CD8-positive, alpha-beta memory T cell (primary cell): ENCODE measurements at regions not wholly inside any gene's neighbourhood (a gene's known extent, or its start where the extent isn't known, plus 50 kb on each side); places are given as distances from the start of the nearest gene placed in this dataset.
"Not testable (repeated sequence)": the region's sequence is repeated elsewhere in the genome, so short reads cannot be mapped to it uniquely, and the experiment has no call there.

Experiments used
- CTCF ChIA-PET: fragments of 350-600 bp; sonication (Branson Sonifier 250); formaldehyde crosslinking; loops from one replicate; lab custom pipeline; 2021; ENCODE audit warnings: antibody characterized with exemption; lab: Charles Lee
- POLR2A ChIA-PET: fragments of 350-600 bp; sonication (Branson Sonifier 250); formaldehyde crosslinking; loops from one replicate; lab custom pipeline; 2021; ENCODE audit warnings: antibody characterized with exemption; lab: Charles Lee
- DNase-seq, 5 donors: peaks; one replicate each; pipeline versions ENCODE4 v3.0.0 to v3.0.0-alpha.2; 2020 to 2022; ENCODE audit warnings: mixed read lengths in 1 of 5
- H3K27ac ChIP-seq: one replicate; pipeline ENCODE4 v1.7.0; 2013; ENCODE audit warnings: low read depth, mild to moderate bottlenecking, low read length, moderate library complexity
- H3K27me3 ChIP-seq: 2 replicates; pipeline ENCODE4 v1.7.0; 2013; ENCODE audit warnings: low read length, mild to moderate bottlenecking; ENCODE audit not compliant: insufficient read depth, poor library complexity, severe bottlenecking
- H3K36me3 ChIP-seq: 2 replicates; pipeline ENCODE4 v1.7.0; 2013; ENCODE audit warnings: mild to moderate bottlenecking, low read length, moderate library complexity; ENCODE audit not compliant: insufficient read depth
- H3K4me1 ChIP-seq: 2 replicates; pipeline ENCODE4 v1.7.0; 2013; ENCODE audit warnings: mild to moderate bottlenecking, low read length, moderate library complexity; ENCODE audit not compliant: insufficient read depth
- H3K4me3 ChIP-seq: 2 replicates; pipeline ENCODE4 v1.7.0; 2013; ENCODE audit warnings: mild to moderate bottlenecking, low read length
- H3K9me3 ChIP-seq: 2 replicates; pipeline ENCODE4 v1.7.0; 2013; ENCODE audit warnings: mild to moderate bottlenecking, low read length
- H3K27ac Mint-ChIP-seq, 8 donors: one replicate each; pipeline ENCODE4 v1.8.0; 2020 to 2021; ENCODE audit warnings: mixed read lengths in 8 of 8, mild to moderate bottlenecking in 6 of 8, inconsistent platforms in 3 of 8, moderate library complexity in 3 of 8
- H3K27me3 Mint-ChIP-seq, 2 donors: one replicate each; pipeline ENCODE4 v1.8.0; 2020 to 2021; ENCODE audit warnings: mixed read lengths in 2 of 2, mild to moderate bottlenecking in 1 of 2, moderate library complexity in 1 of 2
- H3K36me3 Mint-ChIP-seq, 3 donors: one replicate each; pipeline ENCODE4 v1.8.0; 2020 to 2021; ENCODE audit warnings: mixed read lengths in 3 of 3, inconsistent platforms in 1 of 3, mild to moderate bottlenecking in 1 of 3
- H3K4me1 Mint-ChIP-seq, 3 donors: one replicate each; pipeline ENCODE4 v1.8.0; 2020 to 2021; ENCODE audit warnings: mixed read lengths in 3 of 3, inconsistent platforms in 1 of 3, mild to moderate bottlenecking in 1 of 3
- H3K4me3 Mint-ChIP-seq, 7 donors: one replicate each; pipeline ENCODE4 v1.8.0; 2020 to 2021; ENCODE audit warnings: mixed read lengths in 7 of 7, mild to moderate bottlenecking in 6 of 7, moderate library complexity in 4 of 7, inconsistent platforms in 2 of 7
- H3K9me3 Mint-ChIP-seq, 5 donors: one replicate each; pipeline ENCODE4 v1.8.0; 2020 to 2022; ENCODE audit warnings: mixed read lengths in 5 of 5, mild to moderate bottlenecking in 3 of 5, moderate library complexity in 2 of 5, inconsistent platforms in 1 of 5

DNA sequence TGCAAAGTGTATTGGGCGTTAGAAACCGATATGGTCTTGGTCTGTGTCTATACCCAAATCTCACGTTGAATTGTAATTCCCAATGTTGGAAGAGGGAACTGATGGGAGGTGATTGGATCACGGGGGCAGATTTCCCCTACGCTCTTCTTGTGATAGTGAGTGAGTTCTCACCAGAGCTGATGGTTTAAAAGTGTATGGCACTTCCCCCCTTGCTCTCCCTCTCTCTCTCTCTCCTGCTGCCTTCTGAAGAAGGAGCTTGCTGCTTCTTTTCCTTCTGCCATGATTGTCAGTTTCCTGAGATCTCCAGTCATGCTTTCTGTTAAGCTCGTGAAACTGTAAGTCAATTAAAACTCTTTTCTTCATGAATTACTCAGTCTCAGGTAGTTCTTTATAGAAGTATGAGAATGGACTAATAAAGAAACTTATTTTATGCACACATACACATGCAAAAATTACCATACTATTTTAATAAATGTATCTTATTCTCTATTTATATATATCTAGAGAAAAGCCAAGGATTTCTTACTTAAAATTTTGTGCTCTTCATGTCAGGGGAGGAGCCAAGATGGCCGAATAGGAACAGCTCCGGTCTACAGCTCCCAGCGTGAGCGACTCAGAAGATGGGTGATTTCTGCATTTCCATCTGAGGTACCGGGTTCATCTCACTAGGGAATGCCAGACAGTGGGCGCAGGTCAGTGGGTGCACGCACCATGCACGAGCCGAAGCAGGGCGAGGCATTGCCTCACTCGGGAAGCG is 1891.0 kb upstream of the FLRT2 start:
- Histone ChIP-seq H3K9me3 (no peaks in the 10 kb centered on the region), H3K27me3 (no peaks in the 10 kb centered on the region), H3K4me3 (no peak overlapping the region), H3K36me3 (no peaks in the 10 kb centered on the region), H3K4me1 (no peaks in the 10 kb centered on the region), H3K27ac (no peak overlapping the region)
- POLR2A ChIA-PET, result no interaction called here
- peaks cover 3 to 14% (median 9%) of the 10 kb centered on the region in 5 donors for H3K9me3 Mint-ChIP-seq
- CTCF ChIA-PET, result no interaction called here
- H3K27ac Mint-ChIP-seq, result no peak overlapping the region
- H3K27me3 Mint-ChIP-seq, result peaks cover 0 to 1% of the 10 kb centered on the region in 2 donors
- DNase-seq, result no peak
- no peaks in the 10 kb centered on the region for H3K36me3 Mint-ChIP-seq
- no peaks in the 10 kb centered on the region for H3K4me1 Mint-ChIP-seq
- H3K4me3 Mint-ChIP-seq, result no peak overlapping the region

- H3K9me3 ChIP-seq, POLR2A ChIA-PET, H3K36me3 ChIP-seq, H3K27ac ChIP-seq, H3K27ac Mint-ChIP-seq, H3K4me3 ChIP-seq, H3K4me3 Mint-ChIP-seq, H3K4me1 Mint-ChIP-seq, DNase-seq, CTCF ChIA-PET, H3K36me3 Mint-ChIP-seq, H3K27me3 Mint-ChIP-seq, H3K4me1 ChIP-seq, H3K27me3 ChIP-seq: not testable (repeated sequence)
- peaks cover 3 to 12% (median 8%) of the 10 kb centered on the region in 5 donors for H3K9me3 Mint-ChIP-seq
These were observed 1890.5 kb upstream of the FLRT2 start for GRCh38 chr14:83639505-83639875.

DNA sequence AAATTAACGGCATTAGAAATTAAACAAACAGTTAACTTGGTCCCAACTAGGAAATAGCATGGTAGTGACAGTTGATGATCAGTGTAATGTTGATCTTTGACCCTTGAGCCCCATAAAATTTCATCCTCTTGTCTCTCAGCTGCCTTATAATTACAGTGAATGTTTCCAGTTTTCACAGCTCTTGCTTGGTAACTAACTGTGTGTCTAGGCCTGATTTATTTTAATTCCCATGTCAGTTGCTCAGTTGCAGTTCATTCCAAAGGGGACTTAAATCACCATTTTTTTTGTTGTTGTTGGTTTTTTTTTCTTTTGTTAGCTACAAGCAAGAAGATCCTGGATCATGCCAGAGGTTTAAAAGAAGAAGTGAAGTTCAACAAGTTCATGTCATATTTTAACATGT is 1883.7 kb upstream of the FLRT2 start:
- DNase-seq, result no peak
- H3K4me1 Mint-ChIP-seq, result no peaks in the 10 kb centered on the region

GRCh38 chr14:83660597-83660996 is 1869.3 kb upstream of the FLRT2 start:
- no peak overlapping the region for H3K27ac Mint-ChIP-seq
- H3K27me3 ChIP-seq, result no peaks in the 10 kb centered on the region
- H3K4me1 ChIP-seq, result no peaks in the 10 kb centered on the region
- H3K9me3 Mint-ChIP-seq, result peaks cover 4 to 43% (median 17%) of the 10 kb centered on the region in 5 donors
- no peak for DNase-seq
- no peak overlapping the region for H3K4me3 ChIP-seq
- POLR2A ChIA-PET, result no interaction called here
- CTCF ChIA-PET, result no interaction called here
- H3K4me3 Mint-ChIP-seq, result no peak overlapping the region
- H3K9me3 ChIP-seq, result no peaks in the 10 kb centered on the region
- no peak overlapping the region for H3K27ac ChIP-seq
- H3K4me1 Mint-ChIP-seq, result no peaks in the 10 kb centered on the region
- no peaks in the 10 kb centered on the region for H3K36me3 ChIP-seq
- no peaks in the 10 kb centered on the region for H3K27me3 Mint-ChIP-seq
- no peaks in the 10 kb centered on the region for H3K36me3 Mint-ChIP-seq

More for the DNA sequence above, 1883.7 kb upstream of the FLRT2 start:
- Mint-ChIP-seq H3K9me3 (peaks cover 4 to 25% (median 12%) of the 10 kb centered on the region in 5 donors), H3K27ac (no peak overlapping the region), H3K27me3 (peaks cover 0 to 1% of the 10 kb centered on the region in 2 donors), H3K36me3 (peaks cover 0 to 3% (median 0%) of the 10 kb centered on the region in 3 donors), H3K4me3 (no peak overlapping the region)
- no peak overlapping the region for H3K4me3 ChIP-seq
- no peak overlapping the region for H3K27ac ChIP-seq
- ChIA-PET POLR2A (no interaction called here), CTCF (no interaction called here)
- H3K4me1 ChIP-seq, result no peaks in the 10 kb centered on the region
- H3K27me3 ChIP-seq, result no peaks in the 10 kb centered on the region
- H3K9me3 ChIP-seq, result no peaks in the 10 kb centered on the region
- H3K36me3 ChIP-seq, result no peaks in the 10 kb centered on the region

DNA sequence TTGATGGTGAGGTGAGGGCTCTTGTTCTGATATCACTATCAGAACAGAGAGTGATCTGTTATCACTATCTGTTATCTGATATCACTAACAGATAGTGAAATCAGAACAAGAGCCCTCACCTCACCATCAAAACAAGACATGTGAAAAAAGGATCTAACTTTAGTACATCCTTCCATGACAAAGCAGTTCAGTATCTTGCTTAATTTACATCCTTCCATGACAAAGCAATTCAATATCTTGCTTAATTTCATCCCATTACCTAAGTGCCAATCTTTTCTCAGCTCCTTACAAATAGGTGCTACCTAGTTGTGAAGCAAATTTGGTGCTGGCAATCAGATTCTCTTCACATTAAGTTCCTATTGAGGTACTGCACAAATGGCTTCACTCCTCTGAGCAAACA is 1865.6 kb upstream of the FLRT2 start:
- Histone ChIP-seq H3K27me3 (no peaks in the 10 kb centered on the region), H3K4me3 (no peak overlapping the region), H3K4me1 (no peaks in the 10 kb centered on the region), H3K9me3 (no peaks in the 10 kb centered on the region), H3K36me3 (no peaks in the 10 kb centered on the region), H3K27ac (no peak overlapping the region)
- Mint-ChIP-seq H3K27me3 (peaks cover 0 to 2% of the 10 kb centered on the region in 2 donors), H3K4me3 (no peak overlapping the region), H3K27ac (no peak overlapping the region), H3K4me1 (no peaks in the 10 kb centered on the region), H3K9me3 (peaks cover 2 to 42% (median 17%) of the 10 kb centered on the region in 5 donors), H3K36me3 (no peaks in the 10 kb centered on the region)
- ChIA-PET POLR2A (no interaction called here), CTCF (no interaction called here)
- no peak for DNase-seq

- Histone ChIP-seq H3K36me3 (no peaks in the 10 kb centered on the region), H3K4me3 (no peak overlapping the region), H3K27me3 (no peaks in the 10 kb centered on the region), H3K9me3 (no peaks in the 10 kb centered on the region), H3K4me1 (no peaks in the 10 kb centered on the region), H3K27ac (no peak overlapping the region)
- no peak overlapping the region for H3K4me3 Mint-ChIP-seq
- ChIA-PET POLR2A (no interaction called here), CTCF (no interaction called here)
- H3K27ac Mint-ChIP-seq, result no peak overlapping the region
- no peaks in the 10 kb centered on the region for H3K4me1 Mint-ChIP-seq
- no peaks in the 10 kb centered on the region for H3K36me3 Mint-ChIP-seq
- no peak for DNase-seq
- H3K27me3 Mint-ChIP-seq, result no peaks in the 10 kb centered on the region
- peaks cover 4 to 29% (median 10%) of the 10 kb centered on the region in 5 donors for H3K9me3 Mint-ChIP-seq
These were observed 1840.7 kb upstream of the FLRT2 start for GRCh38 chr14:83689265-83689664.

GRCh38 chr14:83697099-83697498 is 1832.8 kb upstream of the FLRT2 start:
- Histone ChIP-seq H3K9me3 (no peaks in the 10 kb centered on the region), H3K27ac (no peak overlapping the region), H3K4me3 (no peak overlapping the region), H3K36me3 (no peaks in the 10 kb centered on the region), H3K4me1 (no peaks in the 10 kb centered on the region), H3K27me3 (no peaks in the 10 kb centered on the region)
- Mint-ChIP-seq H3K27ac (no peak overlapping the region), H3K27me3 (no peaks in the 10 kb centered on the region), H3K36me3 (no peaks in the 10 kb centered on the region), H3K9me3 (peaks cover 0 to 28% (median 11%) of the 10 kb centered on the region in 5 donors), H3K4me3 (no peak overlapping the region), H3K4me1 (no peaks in the 10 kb centered on the region)
- DNase-seq, result no peak
- CTCF ChIA-PET, result no interaction called here
- POLR2A ChIA-PET, result no interaction called here

- CTCF ChIA-PET, result no interaction called here
- Histone ChIP-seq H3K9me3 (no peaks in the 10 kb centered on the region), H3K27ac (no peak overlapping the region), H3K4me1 (no peaks in the 10 kb centered on the region), H3K4me3 (no peak overlapping the region), H3K27me3 (no peaks in the 10 kb centered on the region), H3K36me3 (no peaks in the 10 kb centered on the region)
- H3K27me3 Mint-ChIP-seq, result no peaks in the 10 kb centered on the region
- peaks cover 12 to 36% (median 18%) of the 10 kb centered on the region in 5 donors for H3K9me3 Mint-ChIP-seq
- no peaks in the 10 kb centered on the region for H3K4me1 Mint-ChIP-seq
- POLR2A ChIA-PET, result no interaction called here
- H3K36me3 Mint-ChIP-seq, result no peaks in the 10 kb centered on the region
- no peak for DNase-seq
- H3K4me3 Mint-ChIP-seq, result no peak overlapping the region
- H3K27ac Mint-ChIP-seq, result no peak overlapping the region
These were observed 1827.3 kb upstream of the FLRT2 start for GRCh38 chr14:83702619-83703018.
